AG08396 (cell line): ENCODE measurements at regions not wholly inside any gene's neighbourhood (a gene's known extent, or its start where the extent isn't known, plus 50 kb on each side); places are given as distances from the start of the nearest gene placed in this dataset.

Source experiments
- DNase-seq: peaks from one replicate; pipeline ENCODE4 v3.0.0; 2012; ENCODE audit warnings: low spot score, mixed read lengths

GRCh38 chr18:45266023-45266422 is 349.3 kb upstream of the SLC14A2 start:
- DNase-seq: no peak

- no peak for DNase-seq
Measured at GRCh38 chr18:45267622-45268021, 347.7 kb upstream of the SLC14A2 start.

GRCh38 chr18:45268583-45268982 is 346.7 kb upstream of the SLC14A2 start:
- no peak for DNase-seq

GRCh38 chr18:45270289-45270771 is 344.9 kb upstream of the SLC14A2 start:
- no peak for DNase-seq

GRCh38 chr18:45274026-45274425 is 341.2 kb upstream of the SLC14A2 start:
- no peak for DNase-seq

- DNase-seq: no peak
Measured at GRCh38 chr18:45275367-45276113, 339.7 kb upstream of the SLC14A2 start.

- DNase-seq: no peak
Measured at GRCh38 chr18:45276878-45277277, 338.4 kb upstream of the SLC14A2 start.

- DNase-seq: no peak
Measured at GRCh38 chr18:45277908-45278307, 337.4 kb upstream of the SLC14A2 start.

GRCh38 chr18:45280481-45281276 is 334.6 kb upstream of the SLC14A2 start:
- no peak for DNase-seq

- DNase-seq: no peak
Measured at GRCh38 chr18:45282101-45282812, 333.0 kb upstream of the SLC14A2 start.

GRCh38 chr18:45284174-45284573 is 331.1 kb upstream of the SLC14A2 start:
- no peak for DNase-seq

GRCh38 chr18:45284851-45285250 is 330.4 kb upstream of the SLC14A2 start:
- DNase-seq: no peak

- DNase-seq: no peak
Measured at GRCh38 chr18:45285251-45285650, 330.0 kb upstream of the SLC14A2 start.

- DNase-seq: no peak
Measured at GRCh38 chr18:45286431-45286830, 328.8 kb upstream of the SLC14A2 start.

- no peak for DNase-seq
Measured at GRCh38 chr18:45287531-45287930, 327.7 kb upstream of the SLC14A2 start.

- no peak for DNase-seq
Measured at GRCh38 chr18:45290364-45290763, 324.9 kb upstream of the SLC14A2 start.

GRCh38 chr18:45291621-45292615 is 323.4 kb upstream of the SLC14A2 start:
- no peak for DNase-seq

GRCh38 chr18:45295388-45295787 is 319.9 kb upstream of the SLC14A2 start:
- no peak for DNase-seq

- no peak for DNase-seq
Measured at GRCh38 chr18:45298986-45299385, 316.3 kb upstream of the SLC14A2 start.

- no peak for DNase-seq
Measured at GRCh38 chr18:45303026-45303425, 312.2 kb upstream of the SLC14A2 start.

- DNase-seq: no peak
Measured at GRCh38 chr18:45304558-45304957, 310.7 kb upstream of the SLC14A2 start.
